IMR-90 (cell line): ENCODE measurements at regions not wholly inside any gene's neighbourhood (a gene's known extent, or its start where the extent isn't known, plus 50 kb on each side); places are given as distances from the start of the nearest gene placed in this dataset.
"Not testable (repeated sequence)": the region's sequence is repeated elsewhere in the genome, so short reads cannot be mapped to it uniquely, and the experiment has no call there.

Experiments
- CEBPB ChIP-seq: IDR thresholded peaks from 2 replicates; pipeline ENCODE4 v1.6.1; 2012; ENCODE audit warnings: low read depth, low read length, improper control_type of control experiment
- CHD1 ChIP-seq: IDR thresholded peaks from 2 replicates; pipeline ENCODE4 v1.6.1; 2012; ENCODE audit warnings: low read depth, low read length, improper control_type of control experiment
- POLR2A ChIP-seq: IDR thresholded peaks from 2 replicates; pipeline ENCODE4 v1.6.1; 2012; ENCODE audit warnings: mild to moderate bottlenecking, low read depth, low read length
- RAD21 ChIP-seq: IDR thresholded peaks from 2 replicates; pipeline ENCODE4 v1.6.1; 2012; ENCODE audit warnings: low read length, improper control_type of control experiment
- TF ChIP-seq, protein P1 (sequence below): conservative IDR thresholded peaks from 2 replicates; pipeline ENCODE4 v1.5.1; 2012; ENCODE audit warnings: mild to moderate bottlenecking, low read depth, low read length, improper control_type of control experiment
- TF ChIP-seq, protein P2 (sequence below): fragments of 150-350 bp; IDR thresholded peaks from 2 replicates; pipeline ENCODE4 v1.6.1; 2017; ENCODE audit warnings: mild to moderate bottlenecking, antibody characterized with exemption, low read length, low read depth
- TF ChIP-seq, protein P3 (sequence below): fragments of 150-350 bp; IDR thresholded peaks from 2 replicates; pipeline ENCODE4 v1.6.1; 2016; ENCODE audit warnings: low read depth, mild to moderate bottlenecking, low read length, moderate library complexity, borderline replicate concordance

DNA sequence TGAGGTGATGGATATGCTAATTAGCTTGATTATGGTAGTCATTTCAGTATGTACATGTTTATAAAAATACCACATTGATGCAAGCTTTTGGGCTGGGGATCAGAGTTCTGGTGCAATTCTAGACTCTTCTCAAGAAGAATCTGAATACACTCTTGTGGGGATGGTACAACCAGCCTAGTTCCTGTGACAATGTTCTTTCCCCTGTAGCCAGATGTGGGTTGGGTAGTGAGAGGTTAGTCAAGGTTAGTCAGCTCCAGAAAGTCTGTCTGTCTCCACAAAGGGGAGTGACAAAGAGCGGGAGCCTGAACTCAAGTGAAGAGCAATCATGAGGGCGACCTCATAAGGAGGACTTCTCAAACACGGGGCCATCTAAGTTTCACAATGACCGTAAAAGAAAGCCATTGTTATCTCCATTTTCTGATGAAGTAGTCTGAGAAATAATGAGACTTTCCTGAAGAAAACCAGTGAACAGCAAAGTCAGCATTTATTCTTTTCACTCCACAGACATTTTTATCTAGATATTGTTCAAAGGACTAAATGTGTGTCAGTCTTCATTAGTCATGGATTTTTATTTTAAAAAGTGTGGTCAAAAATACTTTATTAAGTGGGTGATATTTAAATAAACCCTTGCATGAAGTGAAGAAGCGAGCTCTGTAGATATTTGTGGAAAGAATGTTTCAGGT lies 209.5 kb downstream of the SPATA31A6 start:
- not testable (repeated sequence) for TF ChIP-seq POLR2A, CHD1, RAD21, CEBPB
- TF ChIP-seq, protein P1, sequence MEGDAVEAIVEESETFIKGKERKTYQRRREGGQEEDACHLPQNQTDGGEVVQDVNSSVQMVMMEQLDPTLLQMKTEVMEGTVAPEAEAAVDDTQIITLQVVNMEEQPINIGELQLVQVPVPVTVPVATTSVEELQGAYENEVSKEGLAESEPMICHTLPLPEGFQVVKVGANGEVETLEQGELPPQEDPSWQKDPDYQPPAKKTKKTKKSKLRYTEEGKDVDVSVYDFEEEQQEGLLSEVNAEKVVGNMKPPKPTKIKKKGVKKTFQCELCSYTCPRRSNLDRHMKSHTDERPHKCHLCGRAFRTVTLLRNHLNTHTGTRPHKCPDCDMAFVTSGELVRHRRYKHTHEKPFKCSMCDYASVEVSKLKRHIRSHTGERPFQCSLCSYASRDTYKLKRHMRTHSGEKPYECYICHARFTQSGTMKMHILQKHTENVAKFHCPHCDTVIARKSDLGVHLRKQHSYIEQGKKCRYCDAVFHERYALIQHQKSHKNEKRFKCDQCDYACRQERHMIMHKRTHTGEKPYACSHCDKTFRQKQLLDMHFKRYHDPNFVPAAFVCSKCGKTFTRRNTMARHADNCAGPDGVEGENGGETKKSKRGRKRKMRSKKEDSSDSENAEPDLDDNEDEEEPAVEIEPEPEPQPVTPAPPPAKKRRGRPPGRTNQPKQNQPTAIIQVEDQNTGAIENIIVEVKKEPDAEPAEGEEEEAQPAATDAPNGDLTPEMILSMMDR, result not testable (repeated sequence)
- TF ChIP-seq, protein P2, sequence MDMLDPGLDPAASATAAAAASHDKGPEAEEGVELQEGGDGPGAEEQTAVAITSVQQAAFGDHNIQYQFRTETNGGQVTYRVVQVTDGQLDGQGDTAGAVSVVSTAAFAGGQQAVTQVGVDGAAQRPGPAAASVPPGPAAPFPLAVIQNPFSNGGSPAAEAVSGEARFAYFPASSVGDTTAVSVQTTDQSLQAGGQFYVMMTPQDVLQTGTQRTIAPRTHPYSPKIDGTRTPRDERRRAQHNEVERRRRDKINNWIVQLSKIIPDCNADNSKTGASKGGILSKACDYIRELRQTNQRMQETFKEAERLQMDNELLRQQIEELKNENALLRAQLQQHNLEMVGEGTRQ, result not testable (repeated sequence)
- TF ChIP-seq, protein P3, sequence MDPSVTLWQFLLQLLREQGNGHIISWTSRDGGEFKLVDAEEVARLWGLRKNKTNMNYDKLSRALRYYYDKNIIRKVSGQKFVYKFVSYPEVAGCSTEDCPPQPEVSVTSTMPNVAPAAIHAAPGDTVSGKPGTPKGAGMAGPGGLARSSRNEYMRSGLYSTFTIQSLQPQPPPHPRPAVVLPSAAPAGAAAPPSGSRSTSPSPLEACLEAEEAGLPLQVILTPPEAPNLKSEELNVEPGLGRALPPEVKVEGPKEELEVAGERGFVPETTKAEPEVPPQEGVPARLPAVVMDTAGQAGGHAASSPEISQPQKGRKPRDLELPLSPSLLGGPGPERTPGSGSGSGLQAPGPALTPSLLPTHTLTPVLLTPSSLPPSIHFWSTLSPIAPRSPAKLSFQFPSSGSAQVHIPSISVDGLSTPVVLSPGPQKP, result not testable (repeated sequence)
